Progenitor cell of endocrine pancreas (in vitro differentiated cells): ENCODE measurements at regions not wholly inside any gene's neighbourhood (a gene's known extent, or its start where the extent isn't known, plus 50 kb on each side); places are given as distances from the start of the nearest gene placed in this dataset.

Experiments used
- DNase-seq: peaks from one replicate; pipeline ENCODE4 v3.0.0; 2021; ENCODE audit warnings: low spot score; ENCODE audit not compliant: unreplicated experiment
- H3K27ac Mint-ChIP-seq: 2 replicates; pipeline ENCODE4 v1.8.0; 2021; ENCODE audit warnings: mild to moderate bottlenecking, moderate library complexity, mixed read lengths
- H3K27me3 Mint-ChIP-seq: 2 replicates; pipeline ENCODE4 v1.8.0; 2021; ENCODE audit warnings: mixed read lengths
- H3K36me3 Mint-ChIP-seq: 2 replicates; pipeline ENCODE4 v1.8.0; 2022; ENCODE audit warnings: mixed read lengths; ENCODE audit not compliant: insufficient read depth
- H3K4me1 Mint-ChIP-seq: 2 replicates; pipeline ENCODE4 v1.8.0; 2021; ENCODE audit warnings: low read depth, mixed read lengths
- H3K4me3 Mint-ChIP-seq: 2 replicates; pipeline ENCODE4 v1.8.0; 2021; ENCODE audit warnings: low read depth, mild to moderate bottlenecking, moderate library complexity, mixed read lengths
- H3K9me3 Mint-ChIP-seq: 2 replicates; pipeline ENCODE4 v1.8.0; 2021; ENCODE audit warnings: low read depth, mixed read lengths
- TF ChIP-seq, protein P1 (sequence below): fragments of 200-600 bp; sonication (generic); IDR thresholded peaks from one replicate; pipeline ENCODE4 v1.5.0; 2021; ENCODE audit warnings: antibody characterized with exemption, mild to moderate bottlenecking; ENCODE audit not compliant: unreplicated experiment

DNA sequence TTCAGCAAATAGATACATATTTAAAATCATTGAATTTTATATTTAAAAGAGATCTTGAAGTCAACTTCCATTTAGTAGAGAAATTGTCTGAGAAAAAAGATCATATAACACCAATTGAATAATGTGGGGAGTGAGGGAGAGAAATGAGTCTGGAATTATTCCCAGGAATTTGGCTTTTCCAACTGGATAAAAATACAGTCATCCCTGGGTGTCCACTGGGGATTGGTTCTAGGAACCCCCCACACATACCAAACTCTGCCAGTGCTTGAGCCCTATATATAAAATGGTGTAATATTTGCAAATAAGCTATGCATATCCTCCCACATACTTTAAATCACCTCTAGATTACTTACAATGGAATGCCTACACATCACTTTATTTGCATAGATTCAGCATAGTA lies 162.8 kb upstream of the SEMA3C start:
- peaks cover 13% of the 10 kb centered on the region for H3K9me3 Mint-ChIP-seq
- no peak for DNase-seq
- H3K4me3 Mint-ChIP-seq = no peak overlapping the region
- H3K36me3 Mint-ChIP-seq = peaks cover 3% of the 10 kb centered on the region
- no peak overlapping the region for H3K27ac Mint-ChIP-seq
- no peaks in the 10 kb centered on the region for H3K4me1 Mint-ChIP-seq
- no peaks in the 10 kb centered on the region for H3K27me3 Mint-ChIP-seq
- TF ChIP-seq, protein P1, sequence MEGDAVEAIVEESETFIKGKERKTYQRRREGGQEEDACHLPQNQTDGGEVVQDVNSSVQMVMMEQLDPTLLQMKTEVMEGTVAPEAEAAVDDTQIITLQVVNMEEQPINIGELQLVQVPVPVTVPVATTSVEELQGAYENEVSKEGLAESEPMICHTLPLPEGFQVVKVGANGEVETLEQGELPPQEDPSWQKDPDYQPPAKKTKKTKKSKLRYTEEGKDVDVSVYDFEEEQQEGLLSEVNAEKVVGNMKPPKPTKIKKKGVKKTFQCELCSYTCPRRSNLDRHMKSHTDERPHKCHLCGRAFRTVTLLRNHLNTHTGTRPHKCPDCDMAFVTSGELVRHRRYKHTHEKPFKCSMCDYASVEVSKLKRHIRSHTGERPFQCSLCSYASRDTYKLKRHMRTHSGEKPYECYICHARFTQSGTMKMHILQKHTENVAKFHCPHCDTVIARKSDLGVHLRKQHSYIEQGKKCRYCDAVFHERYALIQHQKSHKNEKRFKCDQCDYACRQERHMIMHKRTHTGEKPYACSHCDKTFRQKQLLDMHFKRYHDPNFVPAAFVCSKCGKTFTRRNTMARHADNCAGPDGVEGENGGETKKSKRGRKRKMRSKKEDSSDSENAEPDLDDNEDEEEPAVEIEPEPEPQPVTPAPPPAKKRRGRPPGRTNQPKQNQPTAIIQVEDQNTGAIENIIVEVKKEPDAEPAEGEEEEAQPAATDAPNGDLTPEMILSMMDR = no peak

DNA sequence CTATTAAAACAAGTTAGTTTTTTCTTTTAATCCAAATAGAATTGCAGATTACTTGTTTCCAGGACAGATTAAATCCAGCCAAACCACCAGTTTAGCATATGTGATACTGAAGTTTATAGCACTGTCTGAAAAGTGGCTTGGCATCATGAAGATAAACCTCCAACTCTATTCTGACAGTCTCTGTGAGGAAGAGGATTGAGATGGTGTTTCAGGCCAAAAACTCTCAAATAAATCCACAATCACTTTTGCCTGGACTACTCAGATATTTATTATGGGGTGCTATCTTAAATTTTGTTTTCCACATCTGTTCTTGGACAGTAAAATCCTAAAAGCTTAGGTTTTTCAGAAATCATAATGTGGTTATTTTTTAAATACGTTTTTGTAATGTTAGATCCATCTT lies 161.7 kb upstream of the SEMA3C start:
- H3K4me3 Mint-ChIP-seq = no peak overlapping the region
- no peaks in the 10 kb centered on the region for H3K4me1 Mint-ChIP-seq
- DNase-seq = no peak
- H3K9me3 Mint-ChIP-seq = peaks cover 10% of the 10 kb centered on the region
- no peaks in the 10 kb centered on the region for H3K27me3 Mint-ChIP-seq
- TF ChIP-seq, protein P1 = no peak
- no peak overlapping the region for H3K27ac Mint-ChIP-seq
- peaks cover 3% of the 10 kb centered on the region for H3K36me3 Mint-ChIP-seq

DNA sequence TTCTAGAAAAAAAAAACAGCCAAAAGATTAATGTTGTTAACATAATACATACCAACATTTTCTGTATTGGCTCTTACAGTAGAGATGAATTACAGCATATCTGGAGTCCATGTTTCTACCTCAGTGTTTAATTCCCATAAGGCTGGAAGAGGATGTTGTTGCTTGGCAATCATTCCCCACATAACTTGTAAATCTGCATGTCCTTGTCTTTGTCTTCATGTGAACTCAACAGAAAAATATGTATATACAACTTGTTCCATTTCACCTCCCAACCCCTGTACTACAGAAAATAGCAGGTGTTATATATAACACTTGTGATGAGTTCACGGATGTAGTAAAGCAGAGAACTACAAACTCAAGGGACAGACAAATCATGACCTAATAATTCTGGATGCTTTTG lies 160.9 kb upstream of the SEMA3C start:
- H3K4me1 Mint-ChIP-seq = no peaks in the 10 kb centered on the region
- TF ChIP-seq, protein P1 = no peak
- H3K27ac Mint-ChIP-seq = no peak overlapping the region
- DNase-seq = no peak
- peaks cover 3% of the 10 kb centered on the region for H3K36me3 Mint-ChIP-seq
- H3K9me3 Mint-ChIP-seq = peaks cover 10% of the 10 kb centered on the region
- H3K27me3 Mint-ChIP-seq = no peaks in the 10 kb centered on the region
- H3K4me3 Mint-ChIP-seq = no peak overlapping the region

DNA sequence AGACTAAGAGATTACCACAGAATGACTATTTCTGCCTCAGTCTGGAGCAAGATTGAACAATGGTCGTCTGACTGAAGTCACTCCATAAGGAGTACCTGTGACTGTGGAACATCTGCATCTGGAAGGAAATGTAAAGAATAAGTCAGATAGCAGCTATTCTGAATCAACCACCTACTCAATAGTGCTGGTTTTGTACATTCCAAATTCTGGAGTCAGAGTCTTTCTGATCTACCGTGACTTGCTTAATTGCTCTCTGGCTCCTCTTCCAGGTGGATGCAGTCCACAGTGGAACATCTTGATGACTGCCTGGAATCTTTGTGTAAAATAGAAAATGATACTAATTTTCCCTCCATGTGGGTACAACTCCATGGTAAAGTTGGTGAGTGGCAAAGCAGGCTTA lies 156.3 kb upstream of the SEMA3C start:
- Mint-ChIP-seq H3K27ac (no peak overlapping the region), H3K36me3 (peaks cover 5% of the 10 kb centered on the region)

DNA sequence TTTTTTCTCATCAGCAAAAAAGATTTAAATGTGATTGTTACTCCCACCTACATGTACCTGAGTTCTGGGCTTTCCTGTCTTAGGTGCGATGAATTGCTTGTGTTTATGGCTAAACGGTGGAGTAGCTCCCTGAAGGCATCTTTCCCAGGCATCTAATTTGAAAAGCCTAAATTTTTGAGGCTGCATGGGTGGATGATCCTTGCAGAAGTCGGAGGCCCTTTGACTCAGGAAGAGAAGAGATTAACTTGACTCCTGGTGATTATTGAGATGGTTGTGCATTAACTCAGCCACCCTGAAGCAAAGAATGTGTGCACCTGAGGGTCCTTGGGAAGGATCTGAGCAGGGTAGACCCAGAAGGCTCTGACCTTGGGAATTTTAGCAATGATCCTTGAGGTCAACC lies 155.6 kb upstream of the SEMA3C start:
- DNase-seq = no peak
- peaks cover 8% of the 10 kb centered on the region for H3K4me1 Mint-ChIP-seq
- TF ChIP-seq, protein P1 = no peak
- H3K27ac Mint-ChIP-seq = no peak overlapping the region
- H3K4me3 Mint-ChIP-seq = no peak overlapping the region
- H3K27me3 Mint-ChIP-seq = no peaks in the 10 kb centered on the region
- H3K36me3 Mint-ChIP-seq = peaks cover 5% of the 10 kb centered on the region
- peaks cover 17% of the 10 kb centered on the region for H3K9me3 Mint-ChIP-seq

More for the DNA sequence above, 156.3 kb upstream of the SEMA3C start:
- Mint-ChIP-seq H3K9me3 (peaks cover 17% of the 10 kb centered on the region), H3K4me3 (no peak overlapping the region), H3K27me3 (no peaks in the 10 kb centered on the region), H3K4me1 (peaks cover 8% of the 10 kb centered on the region)
- DNase-seq = no peak
- TF ChIP-seq, protein P1 = no peak
